Neural cell (in vitro differentiated cells): ENCODE measurements at regions not wholly inside any gene's neighbourhood (a gene's known extent, or its start where the extent isn't known, plus 50 kb on each side); places are given as distances from the start of the nearest gene placed in this dataset.
"Not testable (repeated sequence)": the region's sequence is repeated elsewhere in the genome, so short reads cannot be mapped to it uniquely, and the experiment has no call there.

Source experiments
- H2AFZ ChIP-seq: fragments of 200-600, 300-800 bp; sonication (generic), shearing (Covaris generic); 2 replicates; pipeline ENCODE4 v1.6.0; 2014; ENCODE audit warnings: low read depth, mild to moderate bottlenecking, antibody characterized with exemption, low read length, moderate library complexity
- H3F3A ChIP-seq: fragments of 200-600 bp; shearing (Covaris generic); 2 replicates; pipeline ENCODE4 v1.6.1; 2016; ENCODE audit warnings: mild to moderate bottlenecking, moderate library complexity, mixed read lengths, antibody characterized with exemption, low read length; ENCODE audit not compliant: insufficient read depth, poor library complexity, severe bottlenecking
- H3K27ac ChIP-seq: fragments of 200-600, 300-800 bp; sonication (generic), shearing (Covaris generic); 2 replicates; pipeline ENCODE4 v1.5.1; 2014; ENCODE audit warnings: mild to moderate bottlenecking, low read length, moderate library complexity
- H3K27me3 ChIP-seq: fragments of 300-800, 200-600 bp; sonication (generic), shearing (Covaris generic); 2 replicates; pipeline ENCODE4 v1.6.0; 2014; ENCODE audit warnings: mild to moderate bottlenecking, low read depth, low read length, moderate library complexity; ENCODE audit not compliant: insufficient read depth
- H3K36me3 ChIP-seq: fragments of 300-800, 200-600 bp; sonication (generic), shearing (Covaris generic); 2 replicates; pipeline ENCODE4 v1.5.1; 2014; ENCODE audit warnings: mild to moderate bottlenecking, antibody characterized with exemption, low read length, moderate library complexity; ENCODE audit not compliant: insufficient read depth
- H3K4me2 ChIP-seq: fragments of 300-800, 200-600 bp; sonication (generic), shearing (Covaris generic); 2 replicates; pipeline ENCODE4 v1.6.0; 2014; ENCODE audit warnings: mild to moderate bottlenecking, low read length
- H3K4me3 ChIP-seq: fragments of 300-800, 200-600 bp; sonication (generic), shearing (Covaris generic); 2 replicates; pipeline ENCODE4 v1.5.1; 2014; ENCODE audit warnings: mild to moderate bottlenecking, low read length, moderate library complexity
- H3K79me2 ChIP-seq: fragments of 200-600 bp; shearing (Covaris generic); replicated peaks from 2 replicates; pipeline ENCODE4 v1.6.0; 2014; ENCODE audit warnings: mild to moderate bottlenecking, low read length, moderate library complexity; ENCODE audit not compliant: insufficient read depth
- H3K9ac ChIP-seq: fragments of 300-800, 200-600 bp; sonication (generic), shearing (Covaris generic); 2 replicates; pipeline ENCODE4 v1.6.1; 2016; ENCODE audit warnings: mild to moderate bottlenecking, low read length, mixed read lengths
- H3K9me2 ChIP-seq: fragments of 200-600 bp; shearing (Covaris generic); 2 replicates; pipeline ENCODE4 v1.6.1; 2016; ENCODE audit warnings: mild to moderate bottlenecking, low read length, mixed read lengths; ENCODE audit not compliant: insufficient read depth
- H3K9me3 ChIP-seq: fragments of 200-600, 300-800 bp; sonication (generic), shearing (Covaris generic); 2 replicates; pipeline ENCODE4 v1.6.1; 2016; ENCODE audit warnings: mild to moderate bottlenecking, mixed run types, low read length, moderate library complexity, mixed read lengths
- H4K20me1 ChIP-seq: fragments of 200-600 bp; shearing (Covaris generic); 2 replicates; pipeline ENCODE4 v1.6.1; 2016; ENCODE audit warnings: mild to moderate bottlenecking, mixed run types; ENCODE audit not compliant: insufficient read depth
- CTCF ChIP-seq: fragments of 450-650 bp; IDR thresholded peaks from 2 replicates; pipeline ENCODE4 v1.5.1; 2014; ENCODE audit warnings: antibody characterized with exemption, mild to moderate bottlenecking, moderate library complexity; ENCODE audit not compliant: poor library complexity, severe bottlenecking
- EP300 ChIP-seq: fragments of 450-650 bp; conservative IDR thresholded peaks from 2 replicates; pipeline ENCODE4 v1.6.1; 2014; ENCODE audit warnings: antibody characterized with exemption, mild to moderate bottlenecking, moderate library complexity; ENCODE audit not compliant: poor library complexity, severe bottlenecking
- EZH2 ChIP-seq: fragments of 200-600, 300-800 bp; shearing (Covaris generic), sonication (generic); IDR thresholded peaks from 2 replicates; pipeline ENCODE4 v1.6.1; 2014; ENCODE audit warnings: antibody characterized with exemption, low read length, borderline replicate concordance, mild to moderate bottlenecking; ENCODE audit not compliant: insufficient read depth, poor library complexity, severe bottlenecking
- MXI1 ChIP-seq: fragments of 450-650 bp; conservative IDR thresholded peaks from 2 replicates; pipeline ENCODE4 v1.6.1; 2014; ENCODE audit warnings: antibody characterized with exemption, mild to moderate bottlenecking; ENCODE audit not compliant: poor library complexity, severe bottlenecking
- POLR2AphosphoS5 ChIP-seq: IDR thresholded peaks from 2 replicates; pipeline ENCODE4 v1.6.1; 2012
- RAD21 ChIP-seq: fragments of 450-650 bp; conservative IDR thresholded peaks from 2 replicates; pipeline ENCODE4 v1.6.1; 2014; ENCODE audit warnings: antibody characterized with exemption, mild to moderate bottlenecking, moderate library complexity
- REST ChIP-seq: IDR thresholded peaks from 2 replicates; pipeline ENCODE4 v1.6.1; 2012; ENCODE audit warnings: borderline replicate concordance
- SMC3 ChIP-seq: fragments of 450-650 bp; conservative IDR thresholded peaks from 2 replicates; pipeline ENCODE4 v1.6.1; 2014; ENCODE audit warnings: antibody characterized with exemption, mild to moderate bottlenecking, moderate library complexity; ENCODE audit not compliant: poor library complexity
- TAF1 ChIP-seq: IDR thresholded peaks from 2 replicates; pipeline ENCODE4 v1.6.1; 2012; ENCODE audit warnings: low read depth

- no peak overlapping the region for H2AFZ ChIP-seq
- no peak overlapping the region for H3K4me3 ChIP-seq
- no peaks in the 10 kb centered on the region for H3K36me3 ChIP-seq
- no peaks in the 10 kb centered on the region for H3K9me2 ChIP-seq
- H3F3A ChIP-seq: no peaks in the 10 kb centered on the region
- H3K4me2 ChIP-seq: no peak overlapping the region
- TF ChIP-seq EP300 (no peak), CTCF (no peak), TAF1 (no peak), POLR2AphosphoS5 (no peak), REST (no peak), MXI1 (no peak), EZH2 (no peak), SMC3 (no peak), RAD21 (no peak)
- H3K27me3 ChIP-seq: no peaks in the 10 kb centered on the region
- no peaks in the 10 kb centered on the region for H3K79me2 ChIP-seq
- H3K9me3 ChIP-seq: no peaks in the 10 kb centered on the region
- H3K27ac ChIP-seq: no peak overlapping the region
- H4K20me1 ChIP-seq: no peaks in the 10 kb centered on the region
- H3K9ac ChIP-seq: no peak overlapping the region
These were observed 231.3 kb upstream of the CT83 start for GRCh38 chrX:116694046-116694445.

- H3F3A ChIP-seq, H4K20me1 ChIP-seq, H3K9me3 ChIP-seq, H2AFZ ChIP-seq, H3K9ac ChIP-seq, H3K27me3 ChIP-seq, H3K9me2 ChIP-seq, H3K27ac ChIP-seq, H3K36me3 ChIP-seq, H3K79me2 ChIP-seq, H3K4me2 ChIP-seq, H3K4me3 ChIP-seq: not testable (repeated sequence)
These were observed 216.8 kb upstream of the CT83 start for GRCh38 chrX:116679544-116679943.
